GM11168 (cell line): ENCODE measurements at regions not wholly inside any gene's neighbourhood (a gene's known extent, or its start where the extent isn't known, plus 50 kb on each side); places are given as distances from the start of the nearest gene placed in this dataset.

ENCODE experiments used
- in situ Hi-C: fragments of 300-500 bp; cut with MboI; formaldehyde crosslinking; loops from one replicate; pipeline ENCODE4 v1.12.0; 2022; ENCODE audit warnings: low sequenced_read_pairs; ENCODE audit not compliant: unreplicated experiment

- in situ Hi-C loops: no loop called here
Measured at GRCh38 chr15:93271871-93272270, 182.9 kb upstream of the RGMA start.

- in situ Hi-C loops: no loop called here
Measured at GRCh38 chr15:93270937-93271467, 182.0 kb upstream of the RGMA start.

DNA sequence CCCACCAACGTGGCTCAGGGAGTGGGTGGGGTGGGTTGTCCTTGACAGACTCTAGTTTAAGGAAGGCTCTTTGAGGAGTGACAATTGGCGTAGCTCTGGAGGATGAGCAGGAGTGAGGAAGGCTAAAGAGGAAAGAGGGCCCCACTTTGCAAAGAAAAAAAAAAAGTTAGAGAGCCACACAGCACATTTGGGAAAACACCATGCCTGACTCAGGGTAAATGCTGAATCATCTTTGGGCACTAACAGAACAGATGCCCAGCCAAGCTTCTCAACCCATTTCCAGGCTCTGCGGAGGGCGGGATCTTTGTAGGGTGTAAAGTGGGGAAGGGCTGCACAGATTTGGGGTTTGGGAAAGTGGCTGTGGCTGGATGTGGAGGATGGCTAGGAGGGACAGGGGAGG, 179.1 kb upstream of the RGMA start:
- in situ Hi-C loops: no loop called here

DNA sequence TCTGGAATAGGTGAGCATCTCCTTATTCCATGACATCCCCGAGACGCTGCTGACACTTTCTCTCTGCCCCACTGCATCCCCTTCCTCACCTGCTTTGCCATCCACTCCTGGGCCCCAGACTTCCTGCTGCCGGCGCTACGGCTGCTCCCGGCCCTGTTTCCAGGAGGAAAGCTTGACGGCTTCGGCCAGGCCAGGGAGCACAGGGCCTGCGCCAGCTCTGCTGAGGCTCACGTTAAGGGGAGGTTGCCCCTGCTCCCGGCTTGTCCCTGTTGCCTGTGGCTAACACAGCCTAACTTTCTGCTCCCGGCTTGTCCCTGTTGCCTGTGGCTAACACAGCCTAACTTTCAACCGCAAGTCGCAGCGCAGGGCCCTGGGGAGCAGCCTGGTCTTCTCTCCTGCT, 177.3 kb upstream of the RGMA start:
- in situ Hi-C loops: no loop called here

GRCh38 chr15:93265111-93265556, 176.1 kb upstream of the RGMA start:
- in situ Hi-C loops: no loop called here

GRCh38 chr15:93261845-93262244, 172.8 kb upstream of the RGMA start:
- in situ Hi-C loops: no loop called here

DNA sequence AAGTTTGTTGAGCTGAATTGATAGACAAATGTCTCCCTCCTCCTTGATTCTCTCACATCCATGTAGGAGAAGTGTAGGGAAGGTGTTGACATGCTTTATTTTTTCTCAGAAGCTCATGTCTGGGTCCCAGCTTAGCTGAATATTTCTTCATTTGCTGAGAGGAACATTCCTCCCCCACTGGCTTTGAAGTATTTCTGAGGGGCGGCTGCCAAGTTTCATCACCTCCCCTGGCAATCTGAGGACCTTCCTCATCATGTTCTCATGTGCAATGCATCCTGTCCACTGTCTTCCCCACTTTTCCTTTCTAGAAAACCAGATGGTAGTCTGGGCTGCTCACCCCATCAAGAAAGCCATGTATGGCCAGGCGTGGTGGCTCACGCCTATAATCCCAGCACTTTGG, 168.9 kb upstream of the RGMA start:
- in situ Hi-C loops: no loop called here

- in situ Hi-C loops: no loop called here
Measured at GRCh38 chr15:93253681-93254080, 164.7 kb upstream of the RGMA start.

DNA sequence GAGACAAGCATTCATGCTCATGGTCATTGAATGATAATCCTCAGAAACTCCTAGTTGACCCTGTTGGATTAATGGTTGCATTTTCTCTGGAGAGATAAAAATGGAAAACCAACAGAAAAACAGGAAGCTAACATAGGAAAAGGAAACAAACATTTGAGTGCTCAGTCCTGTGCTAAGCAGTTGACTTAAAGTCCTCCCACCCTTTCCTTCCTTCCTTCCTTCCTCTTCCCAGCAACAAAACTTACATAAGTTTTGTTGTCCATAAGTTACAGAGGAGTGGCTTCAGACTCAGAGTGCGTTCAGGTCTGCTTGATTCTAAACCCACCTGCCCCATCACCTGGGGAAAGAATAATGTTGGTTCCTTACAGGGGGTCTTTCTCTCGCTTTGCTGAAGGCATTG, 163.8 kb upstream of the RGMA start:
- in situ Hi-C loops: no loop called here

GRCh38 chr15:93250950-93251349, 161.9 kb upstream of the RGMA start:
- in situ Hi-C loops: no loop called here

DNA sequence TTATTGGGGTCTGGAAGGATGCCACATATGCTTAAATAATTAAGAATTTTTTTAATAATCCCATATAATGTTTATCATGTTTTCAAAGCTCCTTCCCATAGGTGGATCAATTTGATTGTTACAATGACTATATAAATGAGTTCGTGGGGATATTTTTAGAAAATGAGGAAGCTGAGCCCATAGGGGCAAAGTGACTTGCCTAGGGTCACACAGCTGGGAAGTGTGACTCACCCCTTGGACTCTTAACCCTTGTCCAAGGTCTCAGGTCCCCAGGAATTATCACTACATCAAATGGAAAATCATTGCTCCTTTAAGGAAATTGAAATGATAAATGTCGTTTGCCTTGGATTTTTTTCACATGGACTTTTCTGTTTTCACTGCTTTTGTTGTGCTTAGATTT, 161.2 kb upstream of the RGMA start:
- in situ Hi-C loops: no loop called here

- in situ Hi-C loops: no loop called here
Measured at GRCh38 chr15:93249623-93250022, 160.6 kb upstream of the RGMA start.

- in situ Hi-C loops: no loop called here
Measured at GRCh38 chr15:93247466-93248121, 158.6 kb upstream of the RGMA start.

DNA sequence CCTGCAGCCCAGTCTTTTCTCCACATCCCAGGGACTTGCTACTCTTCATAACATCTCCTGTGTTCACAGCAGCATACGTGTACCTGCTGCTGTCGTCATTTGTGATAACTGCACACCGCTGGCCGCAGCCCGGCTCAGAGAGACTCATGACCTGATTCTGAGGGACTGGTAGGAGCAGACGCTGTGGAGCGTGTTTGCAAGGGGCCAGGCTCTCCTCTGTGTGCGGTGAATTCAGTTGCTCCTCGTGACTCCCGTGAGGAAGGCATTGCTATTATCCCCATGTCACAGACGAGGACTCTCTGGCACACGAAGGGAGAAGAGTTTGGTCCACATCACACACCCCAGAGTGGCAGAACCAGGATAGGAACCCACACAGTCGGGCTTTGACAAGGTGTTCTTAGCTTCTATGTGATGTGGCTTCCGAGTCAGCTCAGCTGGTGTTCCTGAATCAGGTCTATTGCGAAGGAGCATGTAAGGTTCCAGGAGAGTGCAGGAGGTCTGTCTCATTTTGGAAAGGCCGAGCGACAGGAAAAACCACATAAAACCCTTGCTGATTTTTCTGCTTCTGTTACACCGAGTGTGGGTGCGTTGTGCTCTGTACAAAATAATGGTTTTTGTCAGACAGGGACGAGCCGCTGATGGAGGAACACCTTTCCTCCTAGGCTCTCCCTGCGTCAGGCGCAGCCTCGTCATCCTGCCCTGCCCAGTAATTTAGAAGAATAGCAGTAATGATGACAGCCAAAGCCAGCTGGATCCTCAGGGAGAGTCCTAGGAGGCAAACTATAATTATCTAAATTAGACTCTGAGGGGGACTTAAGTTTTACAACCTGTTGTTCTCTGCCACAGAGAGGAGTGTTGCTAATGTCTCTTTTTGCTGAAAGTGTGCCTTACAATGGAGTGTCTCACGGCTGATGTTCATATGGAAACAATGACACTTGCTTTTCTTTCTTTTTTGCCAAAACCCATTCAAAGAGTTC, 157.5 kb upstream of the RGMA start:
- in situ Hi-C loops: no loop called here

- in situ Hi-C loops: no loop called here
Measured at GRCh38 chr15:93245661-93246042, 156.6 kb upstream of the RGMA start.

GRCh38 chr15:93244696-93245660, 156.0 kb upstream of the RGMA start:
- in situ Hi-C loops: no loop called here

GRCh38 chr15:93243573-93243972, 154.6 kb upstream of the RGMA start:
- in situ Hi-C loops: no loop called here

GRCh38 chr15:93241696-93242585, 152.9 kb upstream of the RGMA start:
- in situ Hi-C loops: no loop called here

- in situ Hi-C loops: no loop called here
Measured at GRCh38 chr15:93239993-93240392, 151.0 kb upstream of the RGMA start.
